Astrocyte of the spinal cord (primary cell): ENCODE measurements at regions not wholly inside any gene's neighbourhood (a gene's known extent, or its start where the extent isn't known, plus 50 kb on each side); places are given as distances from the start of the nearest gene placed in this dataset.

Experiments used
- DNase-seq: peaks from one replicate; pipeline ENCODE4 v3.0.0; 2011; ENCODE audit warnings: low read depth, low spot score
- H3K4me3 ChIP-seq: 2 replicates; pipeline ENCODE4 v1.5.1; 2011; ENCODE audit warnings: low read depth, mild to moderate bottlenecking, low read length, moderate library complexity
- in situ Hi-C: cut with HindIII; loops from 2 replicates; pipeline ENCODE4 v1.10.0; 2017; ENCODE audit warnings: low sequenced_read_pairs
- TF ChIP-seq, protein P1 (sequence below): IDR thresholded peaks from 2 replicates; pipeline ENCODE4 v1.5.1; 2012; ENCODE audit warnings: low read depth, mild to moderate bottlenecking, low read length, inconsistent platforms

DNA sequence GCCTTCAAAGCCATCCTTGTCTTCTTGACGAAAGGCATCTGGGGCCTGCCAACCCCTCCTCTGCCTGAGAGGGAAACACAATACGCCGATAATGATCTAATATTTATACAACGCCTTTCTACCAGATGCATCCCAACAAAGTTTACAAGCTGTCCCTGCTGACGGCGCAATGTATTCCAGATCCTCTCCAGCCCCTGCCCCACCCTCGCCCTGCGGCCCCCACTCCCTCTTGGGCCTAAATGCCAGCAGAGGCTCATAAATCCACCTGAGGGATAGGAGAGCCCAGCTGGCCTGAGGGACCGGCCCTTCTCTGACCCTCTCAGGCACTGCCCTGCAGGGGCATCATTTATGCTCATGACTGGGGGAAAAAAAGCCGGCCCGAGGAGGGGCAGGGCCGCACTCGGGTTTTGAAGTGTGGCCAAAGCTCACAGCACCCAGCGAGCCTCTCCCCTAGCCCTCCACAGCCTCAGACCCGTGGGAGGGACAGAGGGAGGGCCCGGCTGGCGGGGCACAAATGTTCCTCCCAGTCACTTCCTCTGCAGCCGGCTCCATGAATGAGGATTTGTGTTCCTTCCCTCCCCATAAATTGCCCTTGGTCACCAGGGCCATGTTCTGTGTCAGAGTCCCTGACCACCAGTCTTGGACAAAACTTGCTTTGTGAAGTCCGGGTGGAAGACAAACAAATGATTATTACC lies 140.3 kb downstream of the FOXD2 start:
- no peak for DNase-seq
- H3K4me3 ChIP-seq, result no peak overlapping the region
- TF ChIP-seq, protein P1, sequence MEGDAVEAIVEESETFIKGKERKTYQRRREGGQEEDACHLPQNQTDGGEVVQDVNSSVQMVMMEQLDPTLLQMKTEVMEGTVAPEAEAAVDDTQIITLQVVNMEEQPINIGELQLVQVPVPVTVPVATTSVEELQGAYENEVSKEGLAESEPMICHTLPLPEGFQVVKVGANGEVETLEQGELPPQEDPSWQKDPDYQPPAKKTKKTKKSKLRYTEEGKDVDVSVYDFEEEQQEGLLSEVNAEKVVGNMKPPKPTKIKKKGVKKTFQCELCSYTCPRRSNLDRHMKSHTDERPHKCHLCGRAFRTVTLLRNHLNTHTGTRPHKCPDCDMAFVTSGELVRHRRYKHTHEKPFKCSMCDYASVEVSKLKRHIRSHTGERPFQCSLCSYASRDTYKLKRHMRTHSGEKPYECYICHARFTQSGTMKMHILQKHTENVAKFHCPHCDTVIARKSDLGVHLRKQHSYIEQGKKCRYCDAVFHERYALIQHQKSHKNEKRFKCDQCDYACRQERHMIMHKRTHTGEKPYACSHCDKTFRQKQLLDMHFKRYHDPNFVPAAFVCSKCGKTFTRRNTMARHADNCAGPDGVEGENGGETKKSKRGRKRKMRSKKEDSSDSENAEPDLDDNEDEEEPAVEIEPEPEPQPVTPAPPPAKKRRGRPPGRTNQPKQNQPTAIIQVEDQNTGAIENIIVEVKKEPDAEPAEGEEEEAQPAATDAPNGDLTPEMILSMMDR, result no peak
- in situ Hi-C loops, result no loop called here

DNA sequence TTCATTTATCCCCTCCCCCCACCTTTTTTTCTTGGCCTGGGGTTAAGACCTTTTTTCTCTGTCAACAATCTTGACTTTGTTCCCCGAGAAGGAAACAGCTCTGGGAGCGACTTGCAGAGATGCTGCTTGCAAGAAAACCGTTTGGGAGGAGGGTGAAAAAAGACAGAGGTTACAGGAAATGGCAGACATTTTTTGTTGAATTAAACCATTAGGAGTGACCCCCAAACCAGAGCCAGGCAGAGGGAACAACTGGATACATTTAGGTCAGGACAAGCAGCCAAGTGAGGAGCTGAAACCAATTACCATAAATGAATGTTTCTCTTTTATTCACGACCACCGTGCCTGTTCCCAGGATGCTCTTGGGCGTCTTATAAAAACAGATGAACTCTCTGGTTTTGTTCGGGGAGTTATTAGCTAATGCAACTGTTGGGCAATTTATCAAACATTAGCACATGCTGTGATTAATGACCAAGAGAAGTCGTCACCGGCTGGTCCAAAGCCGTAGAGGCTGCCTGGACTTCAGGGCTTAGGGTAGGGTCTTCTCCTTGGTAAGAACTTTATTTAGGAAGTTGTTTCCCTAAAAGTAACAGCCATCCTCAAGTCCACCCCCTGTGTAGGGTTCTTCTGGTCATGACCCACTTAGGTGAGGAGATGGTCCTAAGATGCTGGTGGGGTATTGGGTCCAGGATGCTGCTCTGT lies 141.0 kb downstream of the FOXD2 start:
- TF ChIP-seq, protein P1, result no peak
- no peak for DNase-seq
- in situ Hi-C loops, result no loop called here
- no peak overlapping the region for H3K4me3 ChIP-seq

DNA sequence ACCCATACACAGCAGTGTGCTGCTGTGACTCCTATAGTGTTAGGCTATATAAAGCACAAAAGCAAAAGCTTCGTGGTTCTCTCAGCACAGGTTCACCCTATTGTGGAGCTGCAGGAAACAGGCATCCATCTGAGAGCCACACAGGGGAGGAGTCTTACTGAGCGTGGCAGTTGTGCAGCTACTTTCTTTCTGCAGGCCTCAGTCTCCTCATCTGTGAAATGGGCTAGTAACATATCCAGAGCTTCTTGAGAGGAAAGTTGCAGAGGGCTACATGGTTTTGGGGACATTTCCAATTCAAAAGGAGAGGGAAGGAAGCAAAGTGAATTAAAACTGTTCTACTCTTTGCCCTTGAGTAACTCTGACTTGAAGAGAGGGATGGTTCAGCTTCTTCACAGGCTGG lies 142.0 kb downstream of the FOXD2 start:
- H3K4me3 ChIP-seq, result no peak overlapping the region
- DNase-seq, result no peak
- TF ChIP-seq, protein P1, result no peak
- in situ Hi-C loops, result no loop called here

DNA sequence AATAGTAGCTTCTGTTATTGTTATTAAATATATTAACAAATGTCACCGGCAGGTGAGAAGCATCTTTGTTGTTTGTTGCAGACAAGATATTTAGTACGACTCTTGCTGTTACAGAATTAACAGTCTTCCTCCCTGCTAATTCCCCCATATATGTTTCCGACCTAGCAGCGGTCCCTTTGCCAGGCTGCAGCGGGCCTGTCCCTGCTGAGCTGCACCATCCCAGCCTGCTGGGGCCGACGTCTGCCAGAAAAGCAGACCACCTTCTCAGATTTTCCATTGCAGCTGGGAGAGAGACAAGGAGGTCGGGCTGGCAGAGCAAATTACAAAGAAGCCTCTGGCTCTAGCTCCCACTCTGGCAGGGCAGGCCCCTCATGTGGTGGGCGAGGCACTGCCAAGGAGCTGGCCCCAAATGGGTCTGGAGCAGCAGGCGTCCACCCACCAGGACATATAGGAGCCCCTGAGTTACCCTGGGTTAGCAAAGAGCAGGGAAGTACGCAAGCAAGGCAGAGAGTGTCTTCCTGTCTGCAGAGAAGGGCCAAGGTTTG lies 142.7 kb downstream of the FOXD2 start:
- H3K4me3 ChIP-seq, result no peak overlapping the region
- TF ChIP-seq, protein P1, result no peak
- in situ Hi-C loops, result no loop called here
- DNase-seq, result no peak

DNA sequence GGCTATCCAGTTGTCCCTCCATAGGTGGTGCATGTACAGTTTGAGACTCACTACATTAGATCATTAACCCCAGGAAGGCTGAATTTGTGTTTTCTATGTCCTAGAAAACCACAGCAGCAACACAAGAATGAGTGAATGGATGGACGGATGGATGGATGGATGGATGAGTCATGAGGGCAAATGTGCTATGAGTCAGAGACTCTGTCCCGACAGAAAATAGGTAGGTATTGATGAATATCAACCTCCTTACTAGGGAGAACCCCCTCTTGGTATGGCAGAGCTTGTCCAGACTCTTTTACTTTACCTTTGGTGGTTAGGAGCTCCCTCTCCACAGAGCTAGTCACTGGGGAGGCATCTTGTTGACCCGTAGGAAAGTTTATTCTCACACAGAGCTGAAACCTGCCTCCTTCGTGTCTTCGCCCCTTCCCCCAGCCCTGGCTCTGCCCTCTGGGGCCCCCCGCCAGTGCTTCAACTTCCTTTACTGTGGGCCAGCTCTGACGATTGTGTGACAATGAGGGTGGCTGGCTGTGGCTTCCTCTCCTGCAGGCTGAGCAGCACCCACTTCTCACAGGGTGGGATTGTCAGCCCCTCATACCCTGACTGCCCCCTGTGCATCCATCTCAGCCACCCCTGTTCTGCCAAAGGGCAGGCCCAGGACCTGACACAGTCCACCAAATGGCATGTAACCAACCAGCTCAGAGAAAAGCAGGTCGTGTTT lies 145.2 kb downstream of the FOXD2 start:
- no peak for DNase-seq
- H3K4me3 ChIP-seq, result no peak overlapping the region
- TF ChIP-seq, protein P1, result no peak
- in situ Hi-C loops, result no loop called here

DNA sequence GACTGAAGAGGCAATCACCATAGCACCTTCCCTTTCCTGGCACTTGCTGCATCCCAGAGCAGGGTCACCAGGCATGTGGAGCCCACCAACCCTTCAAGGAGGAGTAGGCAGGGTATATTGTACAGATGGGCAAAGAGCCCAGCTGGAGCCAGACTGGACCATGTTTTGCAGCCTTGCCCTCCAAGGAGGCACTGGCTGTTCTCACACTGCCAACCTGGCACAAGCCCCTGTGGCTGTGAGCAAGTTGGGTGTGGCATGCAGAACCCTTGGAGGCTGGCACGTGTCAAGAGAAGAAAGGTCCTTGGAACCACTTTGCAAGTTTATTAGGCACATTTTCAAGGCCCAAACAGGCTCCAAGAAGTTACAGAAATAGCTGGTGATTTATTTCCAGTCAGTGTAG lies 146.4 kb downstream of the FOXD2 start:
- in situ Hi-C loops, result no loop called here
- DNase-seq, result no peak
- TF ChIP-seq, protein P1, result no peak
- no peak overlapping the region for H3K4me3 ChIP-seq
